ENCODE measurements at regions not wholly inside any gene's neighbourhood (a gene's known extent, or its start where the extent isn't known, plus 50 kb on each side); places are given as distances from the start of the nearest gene placed in this dataset.

GRCh38 chr3:29171043-29171990 is 109.6 kb upstream of the RBMS3 start (continued):
- no peak for TF ChIP-seq REST (IDR thresholded peaks at IDR 0.05; ENCODE audit: low read depth)

DNA sequence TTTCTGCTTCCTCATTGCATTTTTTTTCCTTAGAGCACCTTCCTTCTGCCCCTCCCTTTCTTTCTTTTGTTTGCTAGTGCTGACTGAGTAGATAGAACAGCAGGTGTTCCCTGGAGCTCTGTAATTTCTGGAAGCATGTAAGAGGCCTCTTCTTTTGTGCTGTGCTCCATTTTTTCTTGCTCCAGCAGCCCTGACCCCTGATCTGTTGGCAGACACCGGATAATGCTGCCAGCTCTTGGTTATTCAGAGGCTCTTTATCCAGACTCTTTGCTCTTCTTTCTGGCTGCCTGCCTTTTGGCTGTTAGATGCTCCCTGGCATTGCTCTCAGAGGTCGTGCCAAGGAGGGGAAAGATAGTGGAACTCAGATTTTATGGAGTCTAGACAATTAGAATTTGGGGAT is 104.4 kb upstream of the RBMS3 start:
- DNase-seq (ENCODE audit: low read depth, low spot score) (no peak), ATAC-seq (no peak)
- Histone ChIP-seq H3K27me3 (ENCODE audit: insufficient read depth, low read length) (no peaks in the 10 kb centered on the region), H3K36me3 (ENCODE audit: control insufficient read depth in 1 of 2, insufficient read depth in 2 of 2, low read length in 2 of 2) (no peaks in the 10 kb centered on the region), H4K20me1 (ENCODE audit: insufficient read depth) (no peaks in the 10 kb centered on the region), H3K4me1 (ENCODE audit: control insufficient read depth in 1 of 2, insufficient read depth in 2 of 2, low read length in 2 of 2) (no peaks in the 10 kb centered on the region), H3K4me3 (replicated peaks in 1 of 2; ENCODE audit: low read depth in 1 of 2, low read length in 2 of 2) (no peak overlapping the region), H3K9me3 (ENCODE audit: control insufficient read depth in 1 of 2, insufficient read depth in 1 of 2, low read depth in 1 of 2, low read length in 2 of 2) (no peaks in the 10 kb centered on the region), H3K4me2 (ENCODE audit: low read length) (no peak overlapping the region), H3K27ac (ENCODE audit: low read depth, low read length) (no peak overlapping the region), H3K79me2 (ENCODE audit: insufficient read depth, low read length) (no peaks in the 10 kb centered on the region), H3K9ac (ENCODE audit: low read length) (no peak overlapping the region), H2AFZ (ENCODE audit: low read depth, low read length, poor library complexity, severe bottlenecking) (no peak overlapping the region), H3K9me2 (ENCODE audit: insufficient read depth) (no peaks in the 10 kb centered on the region)
- intact Hi-C loops (cut with micrococcal nuclease), result no loop called here
- RAD21 ChIA-PET (ENCODE audit: low non-redundant PET in 1 of 2, low total read pairs in 2 of 2, uncharacterized antibody in 2 of 2, unreplicated experiment in 2 of 2), result no interaction called here
- CTCF ChIA-PET, result no interaction called here
- no TSS peak for BruUV-seq (replicated peaks)
- POLR2A ChIA-PET, result no interaction called here
- TF ChIP-seq SRF (IDR thresholded peaks at IDR 0.05; ENCODE audit: low read depth) (no peak), ZNF274 (IDR thresholded peaks at IDR 0.05; ENCODE audit: low read depth, low read length) (no peak), JUND (IDR thresholded peaks at IDR 0.05) (no peak), ZBTB33 (IDR thresholded peaks at IDR 0.05; ENCODE audit: extremely low read depth, insufficient replicate concordance, low read length) (no peak), YY1 (IDR thresholded peaks at IDR 0.05; ENCODE audit: extremely low read depth, insufficient replicate concordance, low read depth, low read length) (no peak), TCF7L2 (IDR thresholded peaks at IDR 0.05; ENCODE audit: borderline replicate concordance, extremely low read depth, insufficient read depth, insufficient read length) (no peak), POLR2AphosphoS5 (IDR thresholded peaks at IDR 0.05; ENCODE audit: low read depth, low read length) (no peak), ELF1 (IDR thresholded peaks at IDR 0.05; ENCODE audit: borderline replicate concordance, low read depth) (no peak)
- TF ChIP-seq, protein P1, sequence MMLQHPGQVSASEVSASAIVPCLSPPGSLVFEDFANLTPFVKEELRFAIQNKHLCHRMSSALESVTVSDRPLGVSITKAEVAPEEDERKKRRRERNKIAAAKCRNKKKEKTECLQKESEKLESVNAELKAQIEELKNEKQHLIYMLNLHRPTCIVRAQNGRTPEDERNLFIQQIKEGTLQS (IDR thresholded peaks at IDR 0.05), result no peak

All from HCT116 (cell line).